Calu3 (cell line): ENCODE measurements at regions not wholly inside any gene's neighbourhood (a gene's known extent, or its start where the extent isn't known, plus 50 kb on each side); places are given as distances from the start of the nearest gene placed in this dataset.

Experiments used
- BruUV-seq: library from RNA; stranded (reverse); fragments of 400-500 nt; replicated peaks from 2 replicates; lab custom pipeline; 2021; lab: Mats Ljungman, UMichigan
- CTCF ChIA-PET: fragments of 300-600 bp; sonication (Branson Sonifier 250); formaldehyde crosslinking; loops from one replicate; lab custom pipeline; 2022; ENCODE audit warnings: antibody characterized with exemption; lab: Charles Lee
- DNase-seq: peaks from one replicate; pipeline ENCODE4 v3.0.0; 2022
- H3K27ac Mint-ChIP-seq: one replicate; pipeline ENCODE4 v1.8.0; 2022; ENCODE audit warnings: mixed read lengths; ENCODE audit not compliant: unreplicated experiment
- H3K27me3 Mint-ChIP-seq: one replicate; pipeline ENCODE4 v1.8.0; 2022; ENCODE audit warnings: mixed read lengths; ENCODE audit not compliant: unreplicated experiment
- H3K36me3 Mint-ChIP-seq: one replicate; pipeline ENCODE4 v1.8.0; 2022; ENCODE audit warnings: mild to moderate bottlenecking, moderate library complexity, mixed read lengths; ENCODE audit not compliant: insufficient read depth, unreplicated experiment
- H3K4me1 Mint-ChIP-seq: one replicate; pipeline ENCODE4 v1.8.0; 2022; ENCODE audit warnings: mild to moderate bottlenecking, low read depth, mixed read lengths; ENCODE audit not compliant: unreplicated experiment
- H3K4me3 Mint-ChIP-seq: one replicate; pipeline ENCODE4 v1.8.0; 2022; ENCODE audit warnings: mild to moderate bottlenecking, low read depth, moderate library complexity, mixed read lengths; ENCODE audit not compliant: unreplicated experiment
- H3K9me3 Mint-ChIP-seq: one replicate; pipeline ENCODE4 v1.8.0; 2022; ENCODE audit warnings: low read depth, mixed read lengths; ENCODE audit not compliant: unreplicated experiment
- CTCF ChIP-seq: fragments of 200-600 bp; IDR thresholded peaks from one replicate; pipeline ENCODE4 v1.8.0; 2022; ENCODE audit warnings: antibody characterized with exemption; ENCODE audit not compliant: unreplicated experiment
- intact Hi-C: fragments of 100-400 bp; cut with micrococcal nuclease; formaldehyde crosslinking; loops from one replicate; pipeline ENCODE4 v1.10.0; 2022; ENCODE audit not compliant: unreplicated experiment

- no peaks in the 10 kb centered on the region for H3K4me1 Mint-ChIP-seq
- no peaks in the 10 kb centered on the region for H3K36me3 Mint-ChIP-seq
- H3K9me3 Mint-ChIP-seq = no peaks in the 10 kb centered on the region
- no peak overlapping the region for H3K4me3 Mint-ChIP-seq
- CTCF ChIA-PET = no interaction called here
- no peak for TF ChIP-seq CTCF
- intact Hi-C loops = no loop called here
- no TSS peak for BruUV-seq
- H3K27me3 Mint-ChIP-seq = no peaks in the 10 kb centered on the region
- no peak overlapping the region for H3K27ac Mint-ChIP-seq
- DNase-seq = no peak
These were observed 257.2 kb upstream of the PRICKLE1 start for GRCh38 chr12:42846782-42847181.

GRCh38 chr12:42834062-42834461 is 244.5 kb upstream of the PRICKLE1 start:
- no peaks in the 10 kb centered on the region for H3K36me3 Mint-ChIP-seq
- no TSS peak for BruUV-seq
- no peak for TF ChIP-seq CTCF
- no peak overlapping the region for H3K4me3 Mint-ChIP-seq
- DNase-seq = no peak
- no peak overlapping the region for H3K27ac Mint-ChIP-seq
- intact Hi-C loops = no loop called here
- H3K27me3 Mint-ChIP-seq = no peaks in the 10 kb centered on the region
- CTCF ChIA-PET = interaction anchor here (0.6 kb wide), 1 partner anchor 132 kb away, joined by 4 read pairs; no protein-coding TSS in a partner anchor
- H3K9me3 Mint-ChIP-seq = peaks cover 3% of the 10 kb centered on the region
- no peaks in the 10 kb centered on the region for H3K4me1 Mint-ChIP-seq

- intact Hi-C loops = no loop called here
- TF ChIP-seq CTCF = no peak
- H3K36me3 Mint-ChIP-seq = no peaks in the 10 kb centered on the region
- BruUV-seq = no TSS peak
- H3K9me3 Mint-ChIP-seq = no peaks in the 10 kb centered on the region
- no peaks in the 10 kb centered on the region for H3K4me1 Mint-ChIP-seq
- H3K4me3 Mint-ChIP-seq = no peak overlapping the region
- no peak for DNase-seq
- CTCF ChIA-PET = no interaction called here
- no peaks in the 10 kb centered on the region for H3K27me3 Mint-ChIP-seq
- no peak overlapping the region for H3K27ac Mint-ChIP-seq
These were observed 239.3 kb upstream of the PRICKLE1 start for GRCh38 chr12:42828836-42829235.

GRCh38 chr12:42824327-42824726 is 234.8 kb upstream of the PRICKLE1 start:
- Mint-ChIP-seq H3K27me3 (no peaks in the 10 kb centered on the region), H3K4me3 (no peak overlapping the region), H3K9me3 (no peaks in the 10 kb centered on the region), H3K36me3 (no peaks in the 10 kb centered on the region), H3K27ac (no peak overlapping the region), H3K4me1 (no peaks in the 10 kb centered on the region)
- DNase-seq = no peak
- intact Hi-C loops = no loop called here
- CTCF ChIA-PET = no interaction called here
- no TSS peak for BruUV-seq
- no peak for TF ChIP-seq CTCF
